HG03060 (cell line): ENCODE measurements at regions not wholly inside any gene's neighbourhood (a gene's known extent, or its start where the extent isn't known, plus 50 kb on each side); places are given as distances from the start of the nearest gene placed in this dataset.
"Not testable (repeated sequence)": the region's sequence is repeated elsewhere in the genome, so short reads cannot be mapped to it uniquely, and the experiment has no call there.

Experiments
- ATAC-seq: cut with Tn5 transposase; IDR thresholded peaks from one replicate; pipeline ENCODE4 v1.9.1; 2021; ENCODE audit warnings: low read depth, moderate number of reproducible peaks; ENCODE audit not compliant: unreplicated experiment

GRCh38 chr6:121896771-121897170, 461.3 kb downstream of the GJA1 start:
- no peak for ATAC-seq

DNA sequence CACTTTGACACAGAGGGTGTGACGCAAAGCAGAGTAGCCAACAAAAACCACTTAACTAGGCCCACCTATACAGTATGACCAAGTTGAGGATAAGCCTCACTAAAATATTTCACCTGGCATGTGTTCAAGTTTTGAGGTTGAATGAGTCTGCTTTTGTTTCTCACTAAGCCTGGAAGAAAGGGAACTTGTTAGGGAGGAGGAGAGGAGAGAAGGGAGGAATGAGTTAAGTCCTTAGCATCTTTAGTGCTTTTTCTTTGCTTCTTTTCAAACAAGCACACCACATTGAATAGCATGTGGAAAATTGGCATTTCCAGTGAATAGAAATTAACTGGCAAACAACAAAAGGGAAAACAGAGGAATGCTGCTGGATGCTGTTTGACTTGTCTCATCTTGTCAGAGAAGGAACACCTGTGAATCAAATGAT, 461.9 kb downstream of the GJA1 start:
- no peak for ATAC-seq

- no peak for ATAC-seq
These were observed 466.0 kb downstream of the GJA1 start for GRCh38 chr6:121901432-121901831.

GRCh38 chr6:121904559-121904958, 469.1 kb downstream of the GJA1 start:
- no peak for ATAC-seq

GRCh38 chr6:121912905-121913304, 477.5 kb downstream of the GJA1 start:
- no peak for ATAC-seq

- no peak for ATAC-seq
These were observed 481.9 kb downstream of the GJA1 start for GRCh38 chr6:121917263-121917829.

DNA sequence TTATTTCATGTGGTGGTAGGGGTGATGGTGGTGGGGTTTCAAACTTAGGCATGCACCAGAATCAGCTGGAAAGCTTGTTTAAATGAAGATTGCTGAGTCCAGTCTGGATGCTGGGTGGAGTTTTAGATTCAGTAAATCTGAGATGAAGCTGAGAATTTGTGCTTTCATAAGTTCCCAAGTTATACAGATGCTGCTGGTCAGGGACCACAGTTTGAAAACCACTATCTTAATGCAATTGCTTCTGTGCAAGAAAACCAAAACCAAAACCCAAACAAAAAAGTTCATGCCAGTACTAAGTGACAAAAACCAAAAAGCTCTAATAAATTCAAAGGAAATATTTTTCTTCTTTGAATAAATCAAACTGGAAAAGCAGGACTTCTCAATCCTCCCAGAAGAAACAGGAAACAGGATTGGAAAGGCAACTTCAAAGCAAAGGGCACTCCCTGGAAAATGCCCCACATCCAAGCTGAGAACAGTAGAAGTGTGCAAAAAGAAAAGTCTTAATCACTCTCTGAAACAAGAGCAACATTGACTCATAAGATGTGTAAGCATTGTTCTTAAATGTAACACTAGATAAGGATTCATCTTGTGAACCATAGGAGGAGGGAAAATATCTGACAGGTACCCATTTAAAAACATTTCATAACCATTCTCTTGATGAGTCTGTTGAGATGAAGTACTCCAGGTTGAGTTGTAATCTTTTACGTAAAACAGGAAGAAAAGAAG, 481.5 kb upstream of the HSF2 start:
- no peak for ATAC-seq

GRCh38 chr6:121920616-121921015, 478.8 kb upstream of the HSF2 start:
- no peak for ATAC-seq

DNA sequence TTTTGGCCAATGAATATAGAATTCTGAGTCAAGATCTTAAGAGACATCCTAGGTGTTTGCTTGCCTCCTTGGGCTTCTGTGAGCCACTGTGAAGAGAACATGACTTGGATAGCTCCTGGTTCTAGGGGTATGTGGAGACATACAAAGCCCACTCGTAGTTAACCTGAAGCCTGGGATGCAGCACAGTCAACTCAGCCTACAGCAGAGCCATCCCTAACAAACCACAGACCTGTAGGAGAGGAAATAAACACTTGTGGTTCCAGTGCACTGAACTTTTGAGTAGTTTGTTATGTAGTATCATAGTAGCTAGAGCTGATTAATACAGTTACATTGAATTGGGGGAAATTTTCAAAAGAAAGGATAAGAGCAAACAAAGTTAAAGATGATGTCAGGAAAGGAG, 474.4 kb upstream of the HSF2 start:
- ATAC-seq: no peak

- ATAC-seq: no peak
These were observed 473.8 kb upstream of the HSF2 start for GRCh38 chr6:121925534-121926255.

DNA sequence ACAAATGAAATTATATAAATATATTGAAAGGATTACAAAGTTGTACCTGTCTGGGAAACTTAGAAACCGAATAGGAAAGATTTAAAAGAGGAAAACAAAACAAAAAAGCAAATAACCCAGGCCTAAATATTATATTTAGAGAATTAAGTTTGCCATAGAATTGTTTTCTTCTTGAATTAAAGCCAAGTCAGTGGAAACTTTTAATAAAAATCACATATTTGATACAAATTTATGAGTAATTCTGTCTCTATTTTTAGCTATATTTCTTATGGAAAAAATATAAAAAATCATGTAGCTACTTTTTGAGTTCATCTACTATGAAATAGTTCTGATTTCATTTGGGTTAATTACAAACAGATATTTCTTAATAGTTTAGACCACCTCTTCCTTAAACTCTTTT, 470.2 kb upstream of the HSF2 start:
- no peak for ATAC-seq

DNA sequence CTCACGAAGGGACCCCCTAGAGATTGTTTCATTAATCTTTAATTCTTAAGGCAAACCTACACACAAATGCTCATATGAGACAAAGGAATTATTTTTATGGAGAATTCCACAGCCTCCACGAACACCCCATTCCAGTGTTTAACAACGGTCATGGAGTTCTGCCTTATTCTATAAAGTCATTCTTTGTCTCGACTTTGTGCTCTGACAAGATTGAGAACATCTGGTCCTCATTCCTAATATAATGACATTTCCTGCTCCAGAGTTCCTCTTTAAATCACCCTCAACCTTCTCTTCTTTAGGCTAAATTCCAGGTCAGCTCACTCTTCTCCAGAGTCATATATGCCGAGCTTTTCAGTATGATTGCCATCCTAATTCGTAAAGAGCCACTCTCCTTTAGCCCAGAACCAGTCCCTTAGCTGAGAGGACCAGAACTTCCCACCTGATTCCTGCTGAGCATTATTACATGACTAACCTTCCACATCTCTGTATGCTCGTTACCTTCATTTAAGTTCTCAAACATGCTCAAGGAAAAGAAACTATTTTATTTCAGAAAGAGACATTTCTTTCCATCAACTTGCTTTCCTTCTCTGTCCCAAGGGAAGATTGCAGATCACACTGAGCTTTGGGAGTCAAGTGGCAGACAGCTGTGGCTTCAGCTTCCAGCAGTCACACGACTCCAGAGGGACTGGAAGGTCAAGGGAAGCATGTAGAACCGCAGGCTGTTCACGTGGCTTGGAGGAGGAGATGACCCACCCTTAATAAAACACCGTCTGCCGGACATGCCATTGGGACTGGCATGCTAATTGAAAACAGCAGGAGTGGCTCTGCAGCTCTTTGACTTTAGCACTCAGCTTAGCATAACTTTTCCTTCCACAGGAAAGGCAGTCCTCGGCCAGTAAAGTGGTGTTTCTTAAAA, 467.1 kb upstream of the HSF2 start:
- ATAC-seq: no peak

GRCh38 chr6:121934451-121934850, 465.0 kb upstream of the HSF2 start:
- no peak for ATAC-seq

DNA sequence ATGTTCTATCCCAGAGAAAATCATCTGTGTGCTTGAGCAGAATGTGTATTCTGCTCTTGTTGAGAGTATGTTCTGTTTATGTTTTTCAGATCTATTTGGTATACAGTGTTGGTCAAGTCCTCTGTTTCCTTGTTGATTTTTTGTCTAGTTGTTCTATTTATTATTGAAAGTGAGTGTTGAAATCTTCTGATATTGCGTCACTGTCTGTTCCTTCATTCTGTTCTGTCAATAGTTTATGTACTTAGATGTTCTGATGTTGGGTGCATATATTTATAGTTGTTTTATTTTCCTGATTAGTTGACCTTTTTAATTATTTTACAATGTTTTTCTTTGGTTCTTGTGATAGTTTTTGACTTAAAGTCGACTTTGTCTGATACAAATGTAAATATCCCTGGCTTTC, 458.7 kb upstream of the HSF2 start:
- no peak for ATAC-seq

- ATAC-seq: no peak
These were observed 455.1 kb upstream of the HSF2 start for GRCh38 chr6:121944354-121944753.

GRCh38 chr6:121951123-121951522, 448.3 kb upstream of the HSF2 start:
- no peak for ATAC-seq

GRCh38 chr6:121951918-121952379, 447.5 kb upstream of the HSF2 start:
- no peak for ATAC-seq

- not testable (repeated sequence) for ATAC-seq
These were observed 444.1 kb upstream of the HSF2 start for GRCh38 chr6:121955401-121955800.

GRCh38 chr6:121956782-121957181, 442.7 kb upstream of the HSF2 start:
- no peak for ATAC-seq

DNA sequence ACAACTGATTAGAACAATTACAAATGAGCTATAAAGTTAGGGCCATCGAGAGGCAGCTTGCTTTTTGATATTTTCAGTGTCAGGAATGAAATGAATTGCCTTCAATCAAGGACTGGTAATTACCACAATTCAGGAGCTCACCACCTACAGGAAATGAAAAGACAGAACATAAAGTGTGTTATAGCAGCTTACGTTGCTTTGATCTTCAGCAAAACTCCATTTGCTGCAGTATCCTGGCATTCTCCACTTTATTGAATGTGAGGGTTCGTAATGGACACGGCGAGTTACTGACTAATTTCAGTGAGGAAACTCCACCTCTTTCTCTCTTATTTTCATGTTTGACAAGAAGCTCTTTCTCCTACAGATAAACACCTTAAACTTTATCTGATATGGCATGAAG, 440.0 kb upstream of the HSF2 start:
- no peak for ATAC-seq
